H1 (cell line): ENCODE measurements at regions not wholly inside any gene's neighbourhood (a gene's known extent, or its start where the extent isn't known, plus 50 kb on each side); places are given as distances from the start of the nearest gene placed in this dataset.

Source experiments
- CTCF ChIA-PET: fragments of 300-600 bp; sonication (Branson Sonifier 250); formaldehyde crosslinking; loops from one replicate; lab custom pipeline; 2021; ENCODE audit not compliant: partially characterized antibody; lab: Charles Lee
- POLR2A ChIA-PET: fragments of 300-600 bp; sonication (Branson Sonifier 250); formaldehyde crosslinking; loops from one replicate; lab custom pipeline; 2021; ENCODE audit warnings: inconsistent platforms; ENCODE audit not compliant: partially characterized antibody; lab: Charles Lee
- DNase-seq, 2 experiments: peaks; one replicate each; pipeline versions ENCODE4 v3.0.0 to v3.0.0-alpha.2; 2010 to 2022; ENCODE audit warnings: low spot score in 2 of 2, low read depth in 1 of 2, mixed read lengths in 1 of 2
- FAIRE-seq: peaks from 2 replicates; lab custom pipeline; 2011; peaks lifted over from hg19 to GRCh38; lab: Jason Lieb, UNC
- H2AFZ ChIP-seq: 2 replicates; pipeline ENCODE4 v1.8.1; 2012; ENCODE audit warnings: low read length, inconsistent platforms
- H2AK5ac ChIP-seq: 2 replicates; pipeline ENCODE4 v1.6.1; 2013; ENCODE audit warnings: low read depth, low read length
- H2BK120ac ChIP-seq: replicated peaks from 2 replicates; pipeline ENCODE3; 2013; ENCODE audit warnings: low read depth, low read length, inconsistent platforms
- H2BK12ac ChIP-seq: 2 replicates; pipeline ENCODE4 v1.6.1; 2013; ENCODE audit warnings: low read depth, low read length
- H2BK15ac ChIP-seq: 2 replicates; pipeline ENCODE4 v1.6.1; 2013; ENCODE audit warnings: low read length
- H2BK20ac ChIP-seq: 2 replicates; pipeline ENCODE4 v1.6.1; 2013; ENCODE audit warnings: low read length
- H2BK5ac ChIP-seq: 2 replicates; pipeline ENCODE4 v1.6.1; 2013; ENCODE audit warnings: low read depth, low read length
- H3K14ac ChIP-seq: 2 replicates; pipeline ENCODE4 v1.6.1; 2013; ENCODE audit warnings: inconsistent platforms; ENCODE audit not compliant: insufficient read length
- H3K18ac ChIP-seq: 2 replicates; pipeline ENCODE4 v1.6.1; 2013; ENCODE audit warnings: low read length; ENCODE audit errors: extremely low read depth
- H3K23ac ChIP-seq: 2 replicates; pipeline ENCODE4 v1.6.1; 2013; ENCODE audit warnings: inconsistent platforms; ENCODE audit not compliant: insufficient read length
- H3K23me2 ChIP-seq: 2 replicates; pipeline ENCODE4 v1.6.1; 2013; ENCODE audit warnings: low read depth, low read length
- H3K27ac ChIP-seq: 2 replicates; pipeline ENCODE4 v1.6.1; 2011; ENCODE audit warnings: low read depth, low read length, inconsistent platforms
- H3K27me3 ChIP-seq, 4 experiments: replicated peaks in 1 of 4; 1 replicate in 1 of 4; 2 replicates in 3 of 4; pipeline versions ENCODE4 v1.6.1 to v1.8.1; 2011 to 2013; ENCODE audit warnings: low read length in 3 of 4, mild to moderate bottlenecking in 3 of 4, inconsistent platforms in 2 of 4, mixed read lengths in 2 of 4, moderate library complexity in 1 of 4; ENCODE audit not compliant: control insufficient read depth in 3 of 4, insufficient read depth in 3 of 4; ENCODE audit errors: extremely low read depth in 1 of 4
- H3K36me3 ChIP-seq, 4 experiments: 2 replicates each; pipeline versions ENCODE4 v1.6.1 to v1.8.1; 2011 to 2013; ENCODE audit warnings: mild to moderate bottlenecking in 4 of 4, low read length in 3 of 4, moderate library complexity in 2 of 4, control low read depth in 1 of 4, inconsistent platforms in 1 of 4; ENCODE audit not compliant: insufficient read depth in 4 of 4, control insufficient read depth in 2 of 4
- H3K4ac ChIP-seq: replicated peaks from 2 replicates; pipeline ENCODE3; 2013; ENCODE audit warnings: low read length, low read depth, mixed read lengths, inconsistent platforms; ENCODE audit not compliant: insufficient read length
- H3K4me1 ChIP-seq, 4 experiments: replicated peaks in 1 of 4; 1 replicate in 1 of 4; 2 replicates in 3 of 4; pipeline versions ENCODE4 v1.6.1 to v1.8.1; 2011 to 2013; ENCODE audit warnings: low read length in 3 of 4, inconsistent platforms in 2 of 4, mixed read lengths in 1 of 4; ENCODE audit not compliant: insufficient read depth in 4 of 4, control insufficient read depth in 3 of 4
- H3K4me2 ChIP-seq, 2 experiments: 2 replicates each; pipeline versions ENCODE4 v1.6.1 to v1.8.1; 2011 to 2013; ENCODE audit warnings: low read depth in 2 of 2, low read length in 2 of 2, control low read depth in 1 of 2, inconsistent platforms in 1 of 2, mild to moderate bottlenecking in 1 of 2; ENCODE audit not compliant: insufficient read depth in 1 of 2
- H3K4me3 ChIP-seq, 4 experiments: fragments of 200-600, 300-600 bp in 1 of 4; sonication (generic), shearing (Covaris generic), sonication (Bioruptor Twin) in 1 of 4; 2 replicates each; pipeline versions ENCODE4 v1.5.1 to v1.8.1; 2011 to 2016; ENCODE audit warnings: low read length in 4 of 4, low read depth in 3 of 4, control low read depth in 2 of 4, inconsistent platforms in 2 of 4, mild to moderate bottlenecking in 2 of 4, mixed read lengths in 1 of 4, moderate library complexity in 1 of 4; ENCODE audit not compliant: insufficient read depth in 2 of 4; ENCODE audit errors: extremely low read depth in 1 of 4
- H3K56ac ChIP-seq: replicated peaks from 2 replicates; pipeline ENCODE3; 2013; ENCODE audit warnings: low read depth, mild to moderate bottlenecking, mixed read lengths, low read length, inconsistent platforms; ENCODE audit not compliant: insufficient read length
- H3K79me1 ChIP-seq: 2 replicates; pipeline ENCODE4 v1.6.1; 2013; ENCODE audit warnings: low read depth, low read length, control low read depth
- H3K79me2 ChIP-seq, 2 experiments: 2 replicates each; pipeline versions ENCODE4 v1.6.1 to v1.8.1; 2012 to 2013; ENCODE audit warnings: low read length in 2 of 2, mild to moderate bottlenecking in 2 of 2, inconsistent platforms in 1 of 2; ENCODE audit not compliant: insufficient read depth in 2 of 2, control insufficient read depth in 1 of 2
- H3K9ac ChIP-seq, 4 experiments: replicated peaks in 1 of 4; 1 replicate in 1 of 4; 2 replicates in 3 of 4; pipeline versions ENCODE4 v1.6.1 to v1.8.1; 2011 to 2013; ENCODE audit warnings: low read depth in 3 of 4, low read length in 3 of 4, control low read depth in 2 of 4, mild to moderate bottlenecking in 2 of 4, moderate library complexity in 2 of 4, inconsistent platforms in 1 of 4; ENCODE audit errors: extremely low read depth in 1 of 4
- H3K9me3 ChIP-seq, 2 experiments: 2 replicates each; pipeline versions ENCODE4 v1.6.1 to v1.8.1; 2012 to 2013; ENCODE audit warnings: mild to moderate bottlenecking in 2 of 2, moderate library complexity in 2 of 2, control low read depth in 1 of 2, inconsistent platforms in 1 of 2, low read depth in 1 of 2, low read length in 1 of 2, mixed read lengths in 1 of 2; ENCODE audit not compliant: insufficient read depth in 2 of 2
- H4K20me1 ChIP-seq, 2 experiments: replicated peaks in 1 of 2; 2 replicates each; pipeline versions ENCODE3 to v1.8.1; 2011 to 2013; ENCODE audit warnings: inconsistent platforms in 2 of 2, low read length in 2 of 2, mild to moderate bottlenecking in 1 of 2; ENCODE audit not compliant: insufficient read depth in 2 of 2, control insufficient read depth in 1 of 2
- H4K5ac ChIP-seq: 2 replicates; pipeline ENCODE4 v1.6.1; 2013; ENCODE audit warnings: low read length, low read depth, mixed read lengths, inconsistent platforms; ENCODE audit not compliant: insufficient read length
- H4K8ac ChIP-seq: 2 replicates; pipeline ENCODE4 v1.8.0; 2013; ENCODE audit warnings: mild to moderate bottlenecking, moderate library complexity, low read length, inconsistent platforms; ENCODE audit not compliant: insufficient read depth; ENCODE audit errors: extremely low read depth
- H4K91ac ChIP-seq: replicated peaks from 2 replicates; pipeline ENCODE3; 2013; ENCODE audit warnings: low read length, mixed read lengths, inconsistent platforms; ENCODE audit not compliant: insufficient read length
- PHF8 ChIP-seq: fragments of 200-600 bp; sonication (generic); conservative IDR thresholded peaks from 2 replicates; pipeline ENCODE4 v1.7.1; 2012; ENCODE audit warnings: low read depth, mild to moderate bottlenecking, inconsistent platforms, low read length, moderate library complexity
- WGBS, 2 experiments: shearing (Covaris generic) in 1 of 2; methylation state at CpG; one replicate each; pipeline versions ENCODE4 v1.1.6 to v1.1.7; 2013 to 2015; ENCODE audit warnings: low lambda C conversion rate in 2 of 2, mixed read lengths in 2 of 2, inconsistent platforms in 1 of 2, low coverage in 1 of 2, missing lambda C conversion rate in 1 of 2; ENCODE audit not compliant: insufficient replicate concordance in 2 of 2, insufficient coverage in 1 of 2, insufficient read length in 1 of 2; ENCODE audit errors: extremely low coverage in 1 of 2, missing lambda C conversion rate in 1 of 2; 5-methylcytosine and 5-hydroxymethylcytosine counted together
- TF ChIP-seq, protein P1 (sequence below): IDR thresholded peaks from 2 replicates; pipeline ENCODE4 v1.6.1; 2012; ENCODE audit warnings: inconsistent platforms
- TF ChIP-seq, protein P2 (sequence below): IDR thresholded peaks from 2 replicates; pipeline ENCODE4 v1.6.1; 2012; ENCODE audit warnings: inconsistent platforms

- TF ChIP-seq PHF8: no peak
- TF ChIP-seq, protein P1, sequence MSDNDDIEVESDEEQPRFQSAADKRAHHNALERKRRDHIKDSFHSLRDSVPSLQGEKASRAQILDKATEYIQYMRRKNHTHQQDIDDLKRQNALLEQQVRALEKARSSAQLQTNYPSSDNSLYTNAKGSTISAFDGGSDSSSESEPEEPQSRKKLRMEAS: peak; percentile 55
- TF ChIP-seq, protein P2, sequence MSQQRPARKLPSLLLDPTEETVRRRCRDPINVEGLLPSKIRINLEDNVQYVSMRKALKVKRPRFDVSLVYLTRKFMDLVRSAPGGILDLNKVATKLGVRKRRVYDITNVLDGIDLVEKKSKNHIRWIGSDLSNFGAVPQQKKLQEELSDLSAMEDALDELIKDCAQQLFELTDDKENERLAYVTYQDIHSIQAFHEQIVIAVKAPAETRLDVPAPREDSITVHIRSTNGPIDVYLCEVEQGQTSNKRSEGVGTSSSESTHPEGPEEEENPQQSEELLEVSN: peak; percentile 59
- TF ChIP-seq, all 59 proteins: peak for 2
- no peak overlapping the region for H2BK20ac ChIP-seq
- no peaks in the 10 kb centered on the region for H3K27me3 ChIP-seq
- FAIRE-seq (no peak), DNase-seq (no peak)
- no peaks in the 10 kb centered on the region for H3K4me1 ChIP-seq
- H2AK5ac ChIP-seq: no peak overlapping the region
- WGBS, 2 experiments: 89% methylated on average over 5 of the region's 5 CpGs; no CpG with 5 or more reads in 1 of the 2 experiments
- no peaks in the 10 kb centered on the region for H3K36me3 ChIP-seq
- H3K27ac ChIP-seq: no peak overlapping the region
- no peak overlapping the region for H4K8ac ChIP-seq
- no peaks in the 10 kb centered on the region for H3K79me1 ChIP-seq
- H3K14ac ChIP-seq: no peak overlapping the region
- H4K5ac ChIP-seq: no peak overlapping the region
- no peak overlapping the region for H3K4ac ChIP-seq
- no peak overlapping the region for H3K18ac ChIP-seq
- H3K4me2 ChIP-seq: no peak overlapping the region
- H2BK5ac ChIP-seq: no peak overlapping the region
- ChIA-PET CTCF (interaction anchor here (0.6 to 1.2 kb wide), 3 partner anchors 49 to 457 kb away, joined by 3 read pairs; no protein-coding TSS in a partner anchor), POLR2A (no interaction called here)
- H2BK12ac ChIP-seq: no peak overlapping the region
- H3K23me2 ChIP-seq: no peaks in the 10 kb centered on the region
- H3K9me3 ChIP-seq: no peaks in the 10 kb centered on the region
- H3K9ac ChIP-seq: no peak overlapping the region
- H2AFZ ChIP-seq: no peak overlapping the region
- H3K23ac ChIP-seq: no peak overlapping the region
- no peak overlapping the region for H3K4me3 ChIP-seq
- H4K91ac ChIP-seq: no peak overlapping the region
- no peak overlapping the region for H2BK15ac ChIP-seq
- no peak overlapping the region for H3K56ac ChIP-seq
- H4K20me1 ChIP-seq: no peaks in the 10 kb centered on the region
- H2BK120ac ChIP-seq: no peak overlapping the region
- no peaks in the 10 kb centered on the region for H3K79me2 ChIP-seq
Measured at GRCh38 chr6:105787747-105788146, 298.4 kb upstream of the PRDM1 start.
